ENCODE measurements at regions not wholly inside any gene's neighbourhood (a gene's known extent, or its start where the extent isn't known, plus 50 kb on each side); places are given as distances from the start of the nearest gene placed in this dataset.

DNA sequence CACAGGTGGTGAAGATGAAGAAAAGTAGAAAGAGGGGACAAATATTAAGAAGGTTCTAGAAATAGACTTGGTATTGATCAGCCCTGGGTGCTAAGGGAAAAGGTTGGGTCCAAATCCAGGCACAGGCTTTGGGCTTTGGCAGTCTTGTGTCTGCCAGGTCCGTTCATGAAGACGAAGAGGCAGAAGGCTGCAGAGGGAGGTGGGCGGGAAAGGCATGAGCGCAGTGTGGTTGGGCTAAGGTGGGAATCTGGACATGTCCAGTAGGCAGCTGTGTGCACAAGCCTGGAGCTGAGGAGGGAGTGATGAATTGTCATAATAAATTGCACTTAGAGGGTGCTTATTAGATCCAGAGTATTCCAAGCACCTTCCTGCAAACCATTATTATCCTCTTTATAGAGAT is 105.7 kb upstream of the TEX51 start:
- TF ChIP-seq, protein P1, sequence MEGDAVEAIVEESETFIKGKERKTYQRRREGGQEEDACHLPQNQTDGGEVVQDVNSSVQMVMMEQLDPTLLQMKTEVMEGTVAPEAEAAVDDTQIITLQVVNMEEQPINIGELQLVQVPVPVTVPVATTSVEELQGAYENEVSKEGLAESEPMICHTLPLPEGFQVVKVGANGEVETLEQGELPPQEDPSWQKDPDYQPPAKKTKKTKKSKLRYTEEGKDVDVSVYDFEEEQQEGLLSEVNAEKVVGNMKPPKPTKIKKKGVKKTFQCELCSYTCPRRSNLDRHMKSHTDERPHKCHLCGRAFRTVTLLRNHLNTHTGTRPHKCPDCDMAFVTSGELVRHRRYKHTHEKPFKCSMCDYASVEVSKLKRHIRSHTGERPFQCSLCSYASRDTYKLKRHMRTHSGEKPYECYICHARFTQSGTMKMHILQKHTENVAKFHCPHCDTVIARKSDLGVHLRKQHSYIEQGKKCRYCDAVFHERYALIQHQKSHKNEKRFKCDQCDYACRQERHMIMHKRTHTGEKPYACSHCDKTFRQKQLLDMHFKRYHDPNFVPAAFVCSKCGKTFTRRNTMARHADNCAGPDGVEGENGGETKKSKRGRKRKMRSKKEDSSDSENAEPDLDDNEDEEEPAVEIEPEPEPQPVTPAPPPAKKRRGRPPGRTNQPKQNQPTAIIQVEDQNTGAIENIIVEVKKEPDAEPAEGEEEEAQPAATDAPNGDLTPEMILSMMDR (IDR thresholded peaks at IDR 0.05 in 2 of 3, conservative IDR thresholded peaks at IDR 0.05 in 1 of 3; ENCODE audit: borderline replicate concordance in 1 of 3, insufficient read depth in 1 of 3, low read depth in 2 of 3, low read length in 2 of 3): no peak
- TF ChIP-seq, protein P2, sequence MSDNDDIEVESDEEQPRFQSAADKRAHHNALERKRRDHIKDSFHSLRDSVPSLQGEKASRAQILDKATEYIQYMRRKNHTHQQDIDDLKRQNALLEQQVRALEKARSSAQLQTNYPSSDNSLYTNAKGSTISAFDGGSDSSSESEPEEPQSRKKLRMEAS (IDR thresholded peaks at IDR 0.05): no peak
- no peak for TF ChIP-seq POLR2A (IDR thresholded peaks at IDR 0.05; ENCODE audit: borderline replicate concordance, extremely low read depth, insufficient read depth, insufficient read length)
- TF ChIP-seq EZH2 (IDR thresholded peaks at IDR 0.05): no peak
- TF ChIP-seq CEBPB (IDR thresholded peaks at IDR 0.05; ENCODE audit: low read depth): no peak
- TF ChIP-seq TCF7L2 (IDR thresholded peaks at IDR 0.05; ENCODE audit: borderline replicate concordance, extremely low read depth, insufficient read depth, insufficient read length): no peak
- no peak for TF ChIP-seq POLR2AphosphoS5 (IDR thresholded peaks at IDR 0.05; ENCODE audit: low read depth, low read length)
- TF ChIP-seq, protein P3, sequence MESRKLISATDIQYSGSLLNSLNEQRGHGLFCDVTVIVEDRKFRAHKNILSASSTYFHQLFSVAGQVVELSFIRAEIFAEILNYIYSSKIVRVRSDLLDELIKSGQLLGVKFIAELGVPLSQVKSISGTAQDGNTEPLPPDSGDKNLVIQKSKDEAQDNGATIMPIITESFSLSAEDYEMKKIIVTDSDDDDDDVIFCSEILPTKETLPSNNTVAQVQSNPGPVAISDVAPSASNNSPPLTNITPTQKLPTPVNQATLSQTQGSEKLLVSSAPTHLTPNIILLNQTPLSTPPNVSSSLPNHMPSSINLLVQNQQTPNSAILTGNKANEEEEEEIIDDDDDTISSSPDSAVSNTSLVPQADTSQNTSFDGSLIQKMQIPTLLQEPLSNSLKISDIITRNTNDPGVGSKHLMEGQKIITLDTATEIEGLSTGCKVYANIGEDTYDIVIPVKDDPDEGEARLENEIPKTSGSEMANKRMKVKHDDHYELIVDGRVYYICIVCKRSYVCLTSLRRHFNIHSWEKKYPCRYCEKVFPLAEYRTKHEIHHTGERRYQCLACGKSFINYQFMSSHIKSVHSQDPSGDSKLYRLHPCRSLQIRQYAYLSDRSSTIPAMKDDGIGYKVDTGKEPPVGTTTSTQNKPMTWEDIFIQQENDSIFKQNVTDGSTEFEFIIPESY (IDR thresholded peaks at IDR 0.05; ENCODE audit: extremely low read depth, insufficient replicate concordance, low read length): no peak
- no peak for TF ChIP-seq SIN3A (IDR thresholded peaks at IDR 0.05; ENCODE audit: low read depth)
